HepG2 (cell line): ENCODE measurements at regions not wholly inside any gene's neighbourhood (a gene's known extent, or its start where the extent isn't known, plus 50 kb on each side); places are given as distances from the start of the nearest gene placed in this dataset.

Source experiments
- ATF4 ChIP-seq, 2 experiments: fragments of 450-650 bp in 1 of 2; sonication (generic) in 1 of 2; formaldehyde crosslinking; IDR thresholded peaks; 2 replicates each; pipeline versions ENCODE4 v1.5.0 to v1.8.0; 2020 to 2022; ENCODE audit warnings: mild to moderate bottlenecking in 1 of 2, missing genetic modification reagents in 1 of 2
- ATM ChIP-seq: fragments of 450-650 bp; IDR thresholded peaks from 2 replicates; pipeline ENCODE4 v1.7.1; 2017; ENCODE audit warnings: mild to moderate bottlenecking, borderline replicate concordance
- ELF4 ChIP-seq: sonication (generic); formaldehyde crosslinking; IDR thresholded peaks from 2 replicates; pipeline ENCODE4 v1.5.0; 2020; ENCODE audit warnings: missing genetic modification reagents, mild to moderate bottlenecking, moderate library complexity, borderline replicate concordance
- ESRRA ChIP-seq: sonication (generic); formaldehyde crosslinking; IDR thresholded peaks from 2 replicates; pipeline ENCODE4 v1.5.1; 2020; ENCODE audit warnings: mild to moderate bottlenecking, low read depth, missing genetic modification reagents
- FOSL2 ChIP-seq: sonication (generic); formaldehyde crosslinking; IDR thresholded peaks from 2 replicates; pipeline ENCODE4 v1.4.0; 2020; ENCODE audit warnings: missing genetic modification reagents
- GLI4 ChIP-seq: sonication (generic); formaldehyde crosslinking; IDR thresholded peaks from 2 replicates; pipeline ENCODE4 v1.5.1; 2020; ENCODE audit warnings: missing genetic modification reagents, mild to moderate bottlenecking, moderate library complexity, borderline replicate concordance
- MATR3 ChIP-seq: sonication (generic); formaldehyde crosslinking; IDR thresholded peaks from 2 replicates; pipeline ENCODE4 v1.4.0; 2020; ENCODE audit warnings: missing genetic modification reagents
- MED13 ChIP-seq: sonication (generic); formaldehyde crosslinking; IDR thresholded peaks from 2 replicates; pipeline ENCODE4 v1.5.0; 2020; ENCODE audit warnings: missing genetic modification reagents
- MLLT10 ChIP-seq: sonication (generic); formaldehyde crosslinking; IDR thresholded peaks from 2 replicates; pipeline ENCODE4 v1.4.0; 2020; ENCODE audit warnings: missing genetic modification reagents
- NFYC ChIP-seq: IDR thresholded peaks from 2 replicates; pipeline ENCODE4 v1.6.1; 2016; ENCODE audit warnings: missing genetic modification reagents, missing compliant biosample characterization
- PBX2 ChIP-seq: IDR thresholded peaks from 2 replicates; pipeline ENCODE4 v1.6.1; 2016; ENCODE audit warnings: control low read depth
- SNAPC4 ChIP-seq: sonication (generic); formaldehyde crosslinking; IDR thresholded peaks from 2 replicates; pipeline ENCODE4 v1.4.0; 2020; ENCODE audit warnings: mild to moderate bottlenecking, missing genetic modification reagents
- SOX13 ChIP-seq, 3 experiments: fragments of 450-650 bp in 1 of 3; sonication (generic) in 1 of 3; formaldehyde crosslinking in 1 of 3; IDR thresholded peaks in 2 of 3; conservative IDR thresholded peaks in 1 of 3; 2 replicates each; pipeline versions ENCODE4 v1.5.0 to v1.6.1; 2016 to 2020; ENCODE audit warnings: antibody characterized with exemption in 1 of 3, mild to moderate bottlenecking in 1 of 3, missing compliant biosample characterization in 1 of 3, missing genetic modification reagents in 1 of 3, moderate library complexity in 1 of 3
- SP4 ChIP-seq: sonication (generic); formaldehyde crosslinking; IDR thresholded peaks from 2 replicates; pipeline ENCODE4 v1.8.1; 2023; ENCODE audit warnings: mild to moderate bottlenecking, missing genetic modification reagents
- TBP ChIP-seq: sonication (generic); formaldehyde crosslinking; IDR thresholded peaks from 2 replicates; pipeline ENCODE4 v1.5.0; 2020; ENCODE audit warnings: missing genetic modification reagents
- ZNF556 ChIP-seq: sonication (generic); formaldehyde crosslinking; IDR thresholded peaks from 2 replicates; pipeline ENCODE4 v1.4.0; 2020; ENCODE audit warnings: mild to moderate bottlenecking, missing genetic modification reagents, borderline replicate concordance
- ZNF614 ChIP-seq: IDR thresholded peaks from 2 replicates; pipeline ENCODE4 v1.6.1; 2018; ENCODE audit warnings: missing biosample characterization, missing genetic modification reagents, inconsistent platforms, borderline replicate concordance
- TF ChIP-seq, protein P1 (sequence below): sonication (generic); formaldehyde crosslinking; IDR thresholded peaks from 2 replicates; pipeline ENCODE4 v1.5.1; 2020; ENCODE audit warnings: mild to moderate bottlenecking, missing genetic modification reagents, moderate library complexity
- TF ChIP-seq, protein P2 (sequence below): sonication (generic); formaldehyde crosslinking; IDR thresholded peaks from 2 replicates; pipeline ENCODE4 v1.4.0; 2020; ENCODE audit warnings: missing genetic modification reagents

GRCh38 chr13:34019870-34020269 is 201.9 kb downstream of the RFC3 start (continued):
- TF ChIP-seq MLLT10 (CRISPR knock-in tag) (no peak), ATF4 (CRISPR knock-in tag; IDR thresholded peaks at IDR 0.05) (no peak; a peak in 2 of 4 replicates), SOX13 (IDR thresholded peaks at IDR 0.05) (no peak), SOX13 (CRISPR knock-in tag; conservative IDR thresholded peaks at IDR 0.05 in 1 of 2, IDR thresholded peaks at IDR 0.05 in 1 of 2) (peak in 1 of 2 experiments; percentile 84; a peak in 2 of 4 replicates), ELF4 (CRISPR knock-in tag) (no peak), GLI4 (no peak), ZNF556 (no peak), MED13 (CRISPR knock-in tag) (no peak), ATM (no peak), NFYC (CRISPR knock-in tag) (no peak), ESRRA (no peak), SNAPC4 (CRISPR knock-in tag) (no peak), SP4 (CRISPR knock-in tag) (no peak), FOSL2 (peak; percentile 94), ZNF614 (CRISPR knock-in tag) (0 out of 2 replicates have a peak, but pooled peaks have one; percentile 54), MATR3 (CRISPR knock-in tag) (no peak), PBX2 (no peak), TBP (CRISPR knock-in tag) (no peak)
- TF ChIP-seq, protein P1, sequence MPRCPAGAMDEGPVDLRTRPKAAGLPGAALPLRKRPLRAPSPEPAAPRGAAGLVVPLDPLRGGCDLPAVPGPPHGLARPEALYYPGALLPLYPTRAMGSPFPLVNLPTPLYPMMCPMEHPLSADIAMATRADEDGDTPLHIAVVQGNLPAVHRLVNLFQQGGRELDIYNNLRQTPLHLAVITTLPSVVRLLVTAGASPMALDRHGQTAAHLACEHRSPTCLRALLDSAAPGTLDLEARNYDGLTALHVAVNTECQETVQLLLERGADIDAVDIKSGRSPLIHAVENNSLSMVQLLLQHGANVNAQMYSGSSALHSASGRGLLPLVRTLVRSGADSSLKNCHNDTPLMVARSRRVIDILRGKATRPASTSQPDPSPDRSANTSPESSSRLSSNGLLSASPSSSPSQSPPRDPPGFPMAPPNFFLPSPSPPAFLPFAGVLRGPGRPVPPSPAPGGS, result no peak
- TF ChIP-seq, protein P2, sequence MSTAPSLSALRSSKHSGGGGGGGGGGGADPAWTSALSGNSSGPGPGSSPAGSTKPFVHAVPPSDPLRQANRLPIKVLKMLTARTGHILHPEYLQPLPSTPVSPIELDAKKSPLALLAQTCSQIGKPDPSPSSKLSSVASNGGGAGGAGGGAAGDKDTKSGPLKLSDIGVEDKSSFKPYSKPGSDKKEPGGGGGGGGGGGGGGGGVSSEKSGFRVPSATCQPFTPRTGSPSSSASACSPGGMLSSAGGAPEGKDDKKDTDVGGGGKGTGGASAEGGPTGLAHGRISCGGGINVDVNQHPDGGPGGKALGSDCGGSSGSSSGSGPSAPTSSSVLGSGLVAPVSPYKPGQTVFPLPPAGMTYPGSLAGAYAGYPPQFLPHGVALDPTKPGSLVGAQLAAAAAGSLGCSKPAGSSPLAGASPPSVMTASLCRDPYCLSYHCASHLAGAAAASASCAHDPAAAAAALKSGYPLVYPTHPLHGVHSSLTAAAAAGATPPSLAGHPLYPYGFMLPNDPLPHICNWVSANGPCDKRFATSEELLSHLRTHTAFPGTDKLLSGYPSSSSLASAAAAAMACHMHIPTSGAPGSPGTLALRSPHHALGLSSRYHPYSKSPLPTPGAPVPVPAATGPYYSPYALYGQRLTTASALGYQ (CRISPR knock-in tag), result no peak; the same call in 1 of the 2 replicates
